ENCODE measurements at regions not wholly inside any gene's neighbourhood (a gene's known extent, or its start where the extent isn't known, plus 50 kb on each side); places are given as distances from the start of the nearest gene placed in this dataset.

DNA sequence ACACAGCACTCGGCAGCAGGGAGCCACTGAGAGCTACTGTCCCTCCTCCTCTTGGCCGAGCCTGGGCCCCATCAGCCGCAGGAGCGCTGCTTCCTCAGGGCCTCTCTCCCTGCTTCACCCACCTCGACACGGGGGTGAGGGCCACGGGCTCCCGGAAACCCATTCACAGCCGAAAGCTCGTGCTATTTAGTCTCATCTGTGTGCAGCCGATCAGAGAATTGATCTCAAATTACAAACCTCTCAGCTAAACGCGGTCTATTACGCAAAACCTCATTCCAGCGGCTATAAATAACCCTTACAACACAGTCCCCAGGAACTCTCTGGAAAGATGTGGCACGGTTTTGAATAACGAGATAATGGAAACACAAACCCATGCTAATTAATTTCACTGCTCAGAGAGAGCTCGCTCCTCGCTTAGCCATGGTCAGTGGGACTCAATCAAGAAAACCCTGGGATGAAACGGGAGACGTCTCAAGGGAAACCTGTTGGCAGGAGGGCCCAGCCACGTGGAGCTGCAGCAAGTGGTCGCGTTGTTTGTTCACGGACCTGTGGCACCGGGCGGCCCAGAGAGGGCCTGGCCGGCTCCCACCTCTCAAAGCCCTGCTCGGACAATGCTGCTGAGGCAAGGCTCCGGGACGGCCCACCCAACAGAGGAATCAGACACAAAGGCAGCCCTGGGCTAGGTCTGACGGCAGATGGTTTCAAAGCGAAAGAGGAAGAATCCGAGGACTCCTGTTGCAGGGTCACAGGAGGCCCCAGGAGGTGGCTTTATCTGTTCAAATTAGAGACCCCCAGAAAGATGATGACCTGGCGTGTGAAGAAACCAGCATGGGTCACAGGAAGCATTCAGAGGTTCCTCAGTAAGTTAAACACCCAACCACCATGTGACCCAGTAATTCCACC is 210.5 kb downstream of the CTTN start:
- 51 to 53% methylated on average over 35 of the region's 35 CpGs for WGBS, 2 donors
- TF ChIP-seq, protein P1, sequence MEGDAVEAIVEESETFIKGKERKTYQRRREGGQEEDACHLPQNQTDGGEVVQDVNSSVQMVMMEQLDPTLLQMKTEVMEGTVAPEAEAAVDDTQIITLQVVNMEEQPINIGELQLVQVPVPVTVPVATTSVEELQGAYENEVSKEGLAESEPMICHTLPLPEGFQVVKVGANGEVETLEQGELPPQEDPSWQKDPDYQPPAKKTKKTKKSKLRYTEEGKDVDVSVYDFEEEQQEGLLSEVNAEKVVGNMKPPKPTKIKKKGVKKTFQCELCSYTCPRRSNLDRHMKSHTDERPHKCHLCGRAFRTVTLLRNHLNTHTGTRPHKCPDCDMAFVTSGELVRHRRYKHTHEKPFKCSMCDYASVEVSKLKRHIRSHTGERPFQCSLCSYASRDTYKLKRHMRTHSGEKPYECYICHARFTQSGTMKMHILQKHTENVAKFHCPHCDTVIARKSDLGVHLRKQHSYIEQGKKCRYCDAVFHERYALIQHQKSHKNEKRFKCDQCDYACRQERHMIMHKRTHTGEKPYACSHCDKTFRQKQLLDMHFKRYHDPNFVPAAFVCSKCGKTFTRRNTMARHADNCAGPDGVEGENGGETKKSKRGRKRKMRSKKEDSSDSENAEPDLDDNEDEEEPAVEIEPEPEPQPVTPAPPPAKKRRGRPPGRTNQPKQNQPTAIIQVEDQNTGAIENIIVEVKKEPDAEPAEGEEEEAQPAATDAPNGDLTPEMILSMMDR (IDR thresholded peaks at IDR 0.05; ENCODE audit: control extremely low read depth, extremely low read depth) = no peak
- Histone ChIP-seq H3K36me3 (ENCODE audit: control insufficient read depth in 4 of 4, insufficient read depth in 4 of 4, low read length in 4 of 4) (no peaks in the 10 kb centered on the region), H3K9ac (ENCODE audit: insufficient read depth in 1 of 2, low read length in 2 of 2) (no peak overlapping the region), H3K4me3 (no peak overlapping the region), H3K4me1 (ENCODE audit: control insufficient read depth in 5 of 5, insufficient read depth in 5 of 5, low read length in 5 of 5) (peaks cover 0 to 31% (median 9%) of the 10 kb centered on the region in 5 donors), H3K27ac (ENCODE audit: low read depth in 1 of 2, low read length in 1 of 2) (no peak overlapping the region), H3K9me3 (ENCODE audit: control insufficient read depth in 4 of 4, insufficient read depth in 3 of 4, low read length in 3 of 4) (no peaks in the 10 kb centered on the region), H3K27me3 (ENCODE audit: control insufficient read depth in 3 of 3, insufficient read depth in 3 of 3, low read length in 2 of 3) (no peaks in the 10 kb centered on the region)
- DNase-seq = peak in 2 of 3 donors; percentile 43 to 59
- ATAC-seq (ENCODE audit: insufficient read depth, low FRiP score) = no peak

DNA sequence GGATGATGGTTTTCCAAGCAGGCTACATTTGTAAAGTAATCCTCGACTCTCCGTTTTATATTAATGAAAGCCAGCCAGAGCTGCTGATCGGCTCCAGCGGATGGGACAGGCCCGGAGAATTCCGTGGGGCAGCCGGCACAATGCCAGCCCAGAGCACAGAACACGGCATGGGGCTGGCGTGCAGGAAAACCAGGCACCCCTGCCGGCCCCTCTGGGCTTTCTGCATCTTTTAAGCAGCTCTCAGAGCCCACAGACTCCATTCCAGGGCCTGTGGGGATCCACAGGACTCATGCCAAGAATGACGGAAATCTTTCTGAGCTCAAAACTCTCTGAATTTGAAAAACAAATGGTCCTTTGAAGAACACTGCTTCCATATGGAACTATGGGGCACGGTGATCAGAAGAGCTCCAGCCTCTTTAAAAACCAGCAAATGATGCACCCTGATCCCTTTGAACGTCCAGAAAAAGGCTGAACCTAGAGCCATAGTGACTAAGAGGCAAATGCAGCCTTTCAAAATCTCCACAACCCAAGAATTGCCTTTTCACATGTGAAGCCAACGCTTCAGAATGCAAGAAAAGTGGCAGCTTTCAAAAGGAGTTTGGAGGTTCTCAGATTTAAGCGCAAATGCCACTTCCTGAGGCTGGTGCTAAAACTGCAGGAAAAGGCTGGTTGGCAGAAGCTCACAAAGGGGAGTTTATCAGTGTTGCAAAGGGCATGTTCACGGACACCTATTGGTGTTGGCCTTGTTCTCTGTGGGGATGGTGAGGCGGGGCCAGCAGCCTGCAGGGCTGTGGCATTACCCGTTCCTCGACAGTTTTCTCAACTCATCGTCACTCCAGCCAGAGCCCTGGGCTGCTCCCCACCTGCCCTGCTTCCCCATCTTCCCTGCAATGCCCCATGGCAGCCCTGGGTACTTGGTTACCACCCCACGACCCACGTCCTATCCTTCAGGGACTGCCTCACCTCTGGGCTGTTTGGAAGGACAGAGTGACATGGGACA is 212.5 kb downstream of the CTTN start:
- H3K36me3 ChIP-seq (ENCODE audit: control insufficient read depth in 4 of 4, insufficient read depth in 4 of 4, low read length in 4 of 4) = no peaks in the 10 kb centered on the region
- peaks cover 0 to 23% (median 9%) of the 10 kb centered on the region in 5 donors for H3K4me1 ChIP-seq (ENCODE audit: control insufficient read depth in 5 of 5, insufficient read depth in 5 of 5, low read length in 5 of 5)
- no peak overlapping the region for H3K4me3 ChIP-seq
- DNase-seq (peak; percentile 80 to 91 (median 90)), ATAC-seq (ENCODE audit: insufficient read depth, low FRiP score) (no peak)
- no peak overlapping the region for H3K9ac ChIP-seq (ENCODE audit: insufficient read depth in 1 of 2, low read length in 2 of 2)
- H3K9me3 ChIP-seq (ENCODE audit: control insufficient read depth in 4 of 4, insufficient read depth in 3 of 4, low read length in 3 of 4) = peaks cover 0 to 12% (median 0%) of the 10 kb centered on the region in 4 donors
- TF ChIP-seq, protein P1 (IDR thresholded peaks at IDR 0.05; ENCODE audit: control extremely low read depth, extremely low read depth) = no peak
- WGBS, 2 donors = 49 to 53% methylated on average over 22 of the region's 22 CpGs
- H3K27me3 ChIP-seq (ENCODE audit: control insufficient read depth in 3 of 3, insufficient read depth in 3 of 3, low read length in 2 of 3) = no peaks in the 10 kb centered on the region
- H3K27ac ChIP-seq (ENCODE audit: low read depth in 1 of 2, low read length in 1 of 2) = no peak overlapping the region

DNA sequence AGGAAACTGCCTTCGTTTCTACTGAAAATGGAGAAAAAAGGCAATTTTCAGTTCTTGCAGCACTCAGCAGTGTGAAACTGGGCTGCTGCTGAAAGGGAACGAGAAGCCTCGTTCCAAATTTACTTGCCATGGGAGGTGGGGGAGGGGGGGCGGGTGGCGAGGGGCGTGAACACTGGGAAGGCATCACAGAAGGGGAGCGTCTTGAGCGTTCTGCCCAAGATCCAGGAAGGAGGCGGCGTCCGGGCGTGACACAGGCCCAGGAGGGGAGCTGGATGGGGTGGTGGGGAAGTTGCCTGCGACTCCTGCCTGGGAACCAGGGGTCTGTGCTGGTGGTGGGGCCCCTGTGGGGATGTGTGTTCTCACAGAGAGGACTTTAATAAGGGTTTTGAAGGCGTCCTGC is 213.5 kb downstream of the CTTN start:
- Histone ChIP-seq H3K4me3 (no peak overlapping the region), H3K27ac (ENCODE audit: low read depth in 1 of 2, low read length in 1 of 2) (no peak overlapping the region), H3K27me3 (ENCODE audit: control insufficient read depth in 3 of 3, insufficient read depth in 3 of 3, low read length in 2 of 3) (no peaks in the 10 kb centered on the region), H3K4me1 (ENCODE audit: control insufficient read depth in 5 of 5, insufficient read depth in 5 of 5, low read length in 5 of 5) (peaks cover 0 to 23% (median 9%) of the 10 kb centered on the region in 5 donors), H3K9me3 (ENCODE audit: control insufficient read depth in 4 of 4, insufficient read depth in 3 of 4, low read length in 3 of 4) (peaks cover 0 to 18% (median 0%) of the 10 kb centered on the region in 4 donors), H3K9ac (ENCODE audit: insufficient read depth in 1 of 2, low read length in 2 of 2) (no peak overlapping the region), H3K36me3 (ENCODE audit: control insufficient read depth in 4 of 4, insufficient read depth in 4 of 4, low read length in 4 of 4) (no peaks in the 10 kb centered on the region)
- no peak for ATAC-seq (ENCODE audit: insufficient read depth, low FRiP score)
- TF ChIP-seq, protein P1 (IDR thresholded peaks at IDR 0.05; ENCODE audit: control extremely low read depth, extremely low read depth) = no peak
- no peak for DNase-seq
- 32 to 53% methylated on average over 14 of the region's 14 CpGs for WGBS, 2 donors

All from lung (tissue), 11 donors.